DOHH2 (cell line): ENCODE measurements at regions not wholly inside any gene's neighbourhood (a gene's known extent, or its start where the extent isn't known, plus 50 kb on each side); places are given as distances from the start of the nearest gene placed in this dataset.

Experiments used
- CTCF ChIP-seq: fragments of 200-600 bp; sonication (generic); IDR thresholded peaks from one replicate; pipeline ENCODE4 v1.5.1; 2014; ENCODE audit warnings: antibody characterized with exemption, mild to moderate bottlenecking, low read depth, low read length; ENCODE audit not compliant: poor library complexity, severe bottlenecking
- EZH2phosphoT487 ChIP-seq: fragments of 200-600 bp; sonication (generic); IDR thresholded peaks from 2 replicates; pipeline ENCODE4 v1.6.1; 2017; ENCODE audit warnings: borderline replicate concordance, mild to moderate bottlenecking, antibody characterized with exemption, low read length, moderate library complexity, mixed read lengths

GRCh38 chr20:11469795-11470435 lies 447.8 kb upstream of the BTBD3 start:
- no peak for TF ChIP-seq CTCF
- TF ChIP-seq EZH2phosphoT487: no peak
